Testis (tissue), 2 donors: ENCODE measurements at regions not wholly inside any gene's neighbourhood (a gene's known extent, or its start where the extent isn't known, plus 50 kb on each side); places are given as distances from the start of the nearest gene placed in this dataset.

Source experiments
- DNase-seq: peaks from one replicate; pipeline ENCODE4 v3.0.0-alpha.2; 2019
- H3K27ac ChIP-seq, 2 donors: fragments of 200-600 bp; sonication (generic); one replicate each; pipeline ENCODE4 v1.5.1; 2019
- H3K27me3 ChIP-seq: fragments of 200-600 bp; sonication (generic); one replicate; pipeline ENCODE4 v1.5.1; 2019
- H3K36me3 ChIP-seq: fragments of 200-600 bp; sonication (generic); one replicate; pipeline ENCODE4 v1.5.1; 2017; ENCODE audit warnings: low read depth; ENCODE audit errors: missing control alignments
- H3K4me1 ChIP-seq: fragments of 200-600 bp; sonication (generic); one replicate; pipeline ENCODE4 v1.5.1; 2019
- H3K4me3 ChIP-seq, 2 donors: fragments of 200-600 bp; sonication (generic); one replicate each; pipeline ENCODE4 v1.5.1; 2017 to 2019
- H3K9me3 ChIP-seq: fragments of 200-600 bp; sonication (generic); one replicate; pipeline ENCODE4 v1.5.1; 2017
- POLR2A ChIP-seq: fragments of 450-650 bp; IDR thresholded peaks from one replicate; pipeline ENCODE4 v1.6.1; 2017; ENCODE audit warnings: antibody characterized with exemption, mild to moderate bottlenecking, moderate library complexity
- WGBS, 2 donors: methylation state at CpG; one replicate each; pipeline ENCODE4 v1.1.5; 2018; 5-methylcytosine and 5-hydroxymethylcytosine counted together
- intact Hi-C: fragments of 100-400 bp; cut with DNase I; formaldehyde crosslinking; loops from one replicate; pipeline ENCODE4 v1.15.1; 2023; ENCODE audit warnings: low total_unique reads
- TF ChIP-seq, protein P1 (sequence below), 3 experiments: fragments of 450-650 bp in 2 of 3; fragments of 200-600 bp in 1 of 3; sonication (generic) in 1 of 3; IDR thresholded peaks; one replicate each; pipeline ENCODE4 v1.5.1; 2016 to 2019; ENCODE audit warnings: antibody characterized with exemption in 3 of 3, mild to moderate bottlenecking in 2 of 3, moderate library complexity in 1 of 3

DNA sequence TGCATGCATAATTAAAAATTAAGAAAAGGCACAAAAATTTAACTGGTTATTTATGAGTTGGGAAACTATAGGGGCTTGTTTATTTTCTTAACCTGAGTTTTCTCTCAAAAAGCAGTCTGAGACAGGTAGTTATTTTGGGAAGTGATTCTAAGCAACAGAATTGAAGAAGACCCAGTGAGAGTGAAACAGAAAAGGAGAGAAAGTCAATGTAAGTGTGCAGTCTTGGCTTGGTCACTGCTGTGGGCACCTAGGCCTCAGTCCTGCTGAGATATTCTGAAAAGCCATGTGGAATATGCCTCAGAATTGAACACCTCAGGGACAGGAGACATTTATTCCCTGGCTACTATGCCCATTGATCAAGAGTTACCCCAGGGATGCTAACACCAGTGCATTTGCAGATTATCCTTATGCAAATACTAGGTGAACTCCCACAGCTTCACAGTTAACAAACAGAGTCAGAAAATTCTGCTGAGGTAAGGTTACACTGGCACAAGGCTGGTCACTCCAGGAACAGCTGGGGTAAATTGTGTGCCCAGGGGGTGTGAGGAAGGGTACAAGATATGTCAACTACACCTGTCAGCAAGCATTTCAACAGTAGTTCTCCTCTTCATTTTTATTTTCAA lies 222.7 kb downstream of the EFHB start:
- Histone ChIP-seq H3K36me3 (no peaks in the 10 kb centered on the region), H3K4me1 (no peaks in the 10 kb centered on the region), H3K27me3 (no peaks in the 10 kb centered on the region), H3K27ac (no peak overlapping the region), H3K9me3 (no peaks in the 10 kb centered on the region), H3K4me3 (no peak overlapping the region)
- intact Hi-C loops: no loop called here
- no peak for DNase-seq
- TF ChIP-seq, protein P1, sequence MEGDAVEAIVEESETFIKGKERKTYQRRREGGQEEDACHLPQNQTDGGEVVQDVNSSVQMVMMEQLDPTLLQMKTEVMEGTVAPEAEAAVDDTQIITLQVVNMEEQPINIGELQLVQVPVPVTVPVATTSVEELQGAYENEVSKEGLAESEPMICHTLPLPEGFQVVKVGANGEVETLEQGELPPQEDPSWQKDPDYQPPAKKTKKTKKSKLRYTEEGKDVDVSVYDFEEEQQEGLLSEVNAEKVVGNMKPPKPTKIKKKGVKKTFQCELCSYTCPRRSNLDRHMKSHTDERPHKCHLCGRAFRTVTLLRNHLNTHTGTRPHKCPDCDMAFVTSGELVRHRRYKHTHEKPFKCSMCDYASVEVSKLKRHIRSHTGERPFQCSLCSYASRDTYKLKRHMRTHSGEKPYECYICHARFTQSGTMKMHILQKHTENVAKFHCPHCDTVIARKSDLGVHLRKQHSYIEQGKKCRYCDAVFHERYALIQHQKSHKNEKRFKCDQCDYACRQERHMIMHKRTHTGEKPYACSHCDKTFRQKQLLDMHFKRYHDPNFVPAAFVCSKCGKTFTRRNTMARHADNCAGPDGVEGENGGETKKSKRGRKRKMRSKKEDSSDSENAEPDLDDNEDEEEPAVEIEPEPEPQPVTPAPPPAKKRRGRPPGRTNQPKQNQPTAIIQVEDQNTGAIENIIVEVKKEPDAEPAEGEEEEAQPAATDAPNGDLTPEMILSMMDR (IDR thresholded peaks at IDR 0.05): no peak
- TF ChIP-seq POLR2A: no peak

DNA sequence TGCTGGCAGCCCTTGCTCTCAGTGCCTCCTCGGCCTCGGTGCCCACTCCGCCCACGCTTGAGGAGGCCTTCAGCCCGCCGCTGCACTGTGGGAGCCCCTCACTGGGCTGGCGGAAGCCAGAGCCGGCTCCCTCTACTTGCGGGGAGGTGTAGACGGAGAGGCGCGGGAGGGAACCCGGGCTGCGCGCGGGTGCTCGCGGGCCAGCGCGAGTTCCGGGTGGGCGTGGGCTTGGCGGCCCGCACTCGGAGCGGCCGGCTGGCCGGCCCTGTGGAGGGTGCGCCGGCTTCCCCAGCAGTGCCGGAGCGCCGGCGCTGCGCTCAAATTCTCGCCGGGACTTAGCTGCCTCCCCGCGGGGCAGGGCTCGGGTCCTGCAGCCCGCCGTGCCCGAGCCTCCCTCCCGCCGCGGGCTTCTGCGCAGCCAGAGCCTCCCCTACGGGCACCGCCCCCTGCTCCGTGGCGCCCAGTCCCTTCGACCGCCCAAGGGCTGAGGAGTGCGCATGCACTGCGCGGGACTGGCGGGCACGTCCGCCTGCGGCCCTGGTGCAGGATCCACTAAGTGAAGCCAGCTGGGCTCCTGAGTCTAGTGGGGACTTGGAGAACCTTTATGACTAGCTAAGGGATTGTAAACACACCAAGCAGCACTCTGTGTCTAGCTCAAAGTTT lies 231.5 kb downstream of the EFHB start:
- H3K9me3 ChIP-seq: no peaks in the 10 kb centered on the region
- DNase-seq: peak; percentile 49
- intact Hi-C loops: no loop called here
- H3K4me1 ChIP-seq: no peaks in the 10 kb centered on the region
- H3K4me3 ChIP-seq: peak overlapping the region; percentile 48 to 52
- H3K27ac ChIP-seq: peak overlapping the region; percentile 22 to 59
- 76 to 100% methylated on average over 3 to 53 of the region's 60 CpGs for WGBS, 2 donors
- no peaks in the 10 kb centered on the region for H3K27me3 ChIP-seq
- TF ChIP-seq, protein P1 (IDR thresholded peaks at IDR 0.05): no peak
- TF ChIP-seq POLR2A: no peak
- H3K36me3 ChIP-seq: no peaks in the 10 kb centered on the region

DNA sequence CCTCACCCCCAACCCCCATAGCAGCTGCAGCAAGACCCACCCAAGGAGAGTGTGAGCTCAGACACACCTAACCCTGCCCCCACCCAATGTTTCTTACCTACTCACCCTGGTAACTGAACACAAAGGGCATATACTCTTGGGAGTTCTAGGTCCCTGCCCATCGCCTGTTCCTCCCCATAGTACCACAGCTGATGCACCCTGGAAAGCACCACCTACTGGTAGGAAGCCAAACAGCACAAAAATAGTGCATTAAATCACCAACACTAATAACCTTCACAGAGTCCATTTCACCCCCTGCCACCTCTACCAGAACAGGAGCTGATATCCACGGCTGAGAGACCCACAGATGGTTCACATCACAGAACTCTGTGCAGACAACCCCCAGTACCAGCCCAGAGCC lies 245.2 kb downstream of the EFHB start:
- Histone ChIP-seq H3K9me3 (no peaks in the 10 kb centered on the region), H3K36me3 (no peaks in the 10 kb centered on the region), H3K4me3 (no peak overlapping the region), H3K4me1 (no peaks in the 10 kb centered on the region), H3K27ac (no peak overlapping the region), H3K27me3 (no peaks in the 10 kb centered on the region)
- TF ChIP-seq, protein P1 (IDR thresholded peaks at IDR 0.05): no peak
- 70 to 72% methylated on average over 2 of the region's 2 CpGs for WGBS, 2 donors
- intact Hi-C loops: no loop called here
- DNase-seq: no peak

DNA sequence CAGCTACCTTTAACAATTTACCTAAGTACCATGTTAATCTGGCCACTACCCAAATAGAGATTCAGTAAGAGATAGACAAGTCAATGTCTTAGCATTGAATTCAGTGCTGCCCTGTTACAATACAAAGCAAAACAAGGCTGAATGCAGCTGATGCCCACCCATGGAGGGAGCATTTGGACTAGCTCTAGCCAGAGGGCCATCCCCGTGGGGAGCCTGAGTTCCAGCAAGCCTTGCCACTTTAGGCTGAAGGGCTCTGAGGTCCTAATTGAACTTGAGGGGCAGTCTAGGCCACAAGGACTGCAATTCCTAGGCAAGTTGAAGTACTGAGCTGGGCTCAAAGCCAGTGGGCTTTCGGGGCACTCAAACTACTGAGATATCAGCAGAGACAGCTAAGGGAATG lies 265.9 kb downstream of the EFHB start:
- WGBS, 2 donors: 75 to 95% methylated on average over 2 of the region's 2 CpGs
- Histone ChIP-seq H3K4me3 (no peak overlapping the region), H3K4me1 (no peaks in the 10 kb centered on the region), H3K27ac (no peak overlapping the region), H3K27me3 (no peaks in the 10 kb centered on the region), H3K36me3 (no peaks in the 10 kb centered on the region), H3K9me3 (no peaks in the 10 kb centered on the region)
- no peak for DNase-seq
- TF ChIP-seq, protein P1 (IDR thresholded peaks at IDR 0.05): no peak
- TF ChIP-seq POLR2A: no peak
- intact Hi-C loops: no loop called here

DNA sequence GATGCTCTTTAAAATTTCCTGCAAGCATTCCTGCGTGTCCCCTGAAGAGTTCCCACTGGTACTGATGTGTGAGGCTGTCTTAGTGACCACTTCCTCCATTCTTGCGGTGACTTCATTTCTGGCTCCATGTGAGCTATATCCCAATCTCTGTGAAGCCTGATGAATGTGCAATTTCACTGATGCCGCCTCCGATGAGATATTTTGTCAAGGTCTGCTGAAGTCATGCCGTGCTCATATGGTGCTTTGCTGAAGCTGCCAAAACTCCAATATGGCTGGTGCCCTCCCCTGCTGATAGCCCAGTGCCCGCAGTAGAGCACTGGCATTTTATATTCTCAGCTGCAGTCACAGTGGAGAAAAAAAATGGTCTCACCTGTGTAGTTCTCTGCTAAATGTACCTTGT lies 271.5 kb downstream of the EFHB start:
- TF ChIP-seq POLR2A: no peak
- TF ChIP-seq, protein P1 (IDR thresholded peaks at IDR 0.05): no peak
- Histone ChIP-seq H3K36me3 (no peaks in the 10 kb centered on the region), H3K9me3 (no peaks in the 10 kb centered on the region), H3K27ac (no peak overlapping the region), H3K4me3 (no peak overlapping the region), H3K27me3 (no peaks in the 10 kb centered on the region), H3K4me1 (no peaks in the 10 kb centered on the region)
- intact Hi-C loops: no loop called here
- 89 to 90% methylated on average over 6 of the region's 6 CpGs for WGBS, 2 donors
- no peak for DNase-seq
